ENCODE measurements at regions not wholly inside any gene's neighbourhood (a gene's known extent, or its start where the extent isn't known, plus 50 kb on each side); places are given as distances from the start of the nearest gene placed in this dataset.

GRCh38 chr1:82114887-82115286 lies 314.2 kb downstream of the ADGRL2 start:
- Histone ChIP-seq H3K27me3 (ENCODE audit: control insufficient read depth, insufficient read depth, low read length) (no peaks in the 10 kb centered on the region), H3K4me1 (ENCODE audit: control insufficient read depth, insufficient read depth, low read length) (no peaks in the 10 kb centered on the region), H3K9me3 (replicated peaks; ENCODE audit: control insufficient read depth, low read depth, low read length) (no peaks in the 10 kb centered on the region), H3K36me3 (ENCODE audit: control insufficient read depth, insufficient read depth, low read length) (no peaks in the 10 kb centered on the region), H3K4me3 (ENCODE audit: low read length) (no peak overlapping the region), H3K27ac (ENCODE audit: low read length) (no peak overlapping the region)
- WGBS (ENCODE audit: insufficient coverage), result no CpG with 5 or more reads among the region's 4 CpGs
- no peak for DNase-seq

GRCh38 chr1:82110366-82111254 lies 309.9 kb downstream of the ADGRL2 start:
- Histone ChIP-seq H3K36me3 (ENCODE audit: control insufficient read depth, insufficient read depth, low read length) (no peaks in the 10 kb centered on the region), H3K27ac (ENCODE audit: low read length) (no peak overlapping the region), H3K9me3 (replicated peaks; ENCODE audit: control insufficient read depth, low read depth, low read length) (no peaks in the 10 kb centered on the region), H3K27me3 (ENCODE audit: control insufficient read depth, insufficient read depth, low read length) (no peaks in the 10 kb centered on the region), H3K4me1 (ENCODE audit: control insufficient read depth, insufficient read depth, low read length) (no peaks in the 10 kb centered on the region), H3K4me3 (ENCODE audit: low read length) (no peak overlapping the region)
- WGBS (ENCODE audit: insufficient coverage), result no CpG with 5 or more reads among the region's 4 CpGs
- DNase-seq, result peak; percentile 78

- no peaks in the 10 kb centered on the region for H3K4me1 ChIP-seq (ENCODE audit: control insufficient read depth, insufficient read depth, low read length)
- no peaks in the 10 kb centered on the region for H3K27me3 ChIP-seq (ENCODE audit: control insufficient read depth, insufficient read depth, low read length)
- no peak overlapping the region for H3K27ac ChIP-seq (ENCODE audit: low read length)
- WGBS (ENCODE audit: insufficient coverage), result 80% methylated on average over 1 of the region's 3 CpGs
- H3K36me3 ChIP-seq (ENCODE audit: control insufficient read depth, insufficient read depth, low read length), result no peaks in the 10 kb centered on the region
- H3K4me3 ChIP-seq (ENCODE audit: low read length), result no peak overlapping the region
- no peak for DNase-seq
- H3K9me3 ChIP-seq (replicated peaks; ENCODE audit: control insufficient read depth, low read depth, low read length), result no peaks in the 10 kb centered on the region
These were observed 308.1 kb downstream of the ADGRL2 start for GRCh38 chr1:82108843-82109242.

GRCh38 chr1:82106672-82107071 lies 305.9 kb downstream of the ADGRL2 start:
- Histone ChIP-seq H3K27ac (ENCODE audit: low read length) (no peak overlapping the region), H3K36me3 (ENCODE audit: control insufficient read depth, insufficient read depth, low read length) (no peaks in the 10 kb centered on the region), H3K27me3 (ENCODE audit: control insufficient read depth, insufficient read depth, low read length) (no peaks in the 10 kb centered on the region), H3K4me1 (ENCODE audit: control insufficient read depth, insufficient read depth, low read length) (no peaks in the 10 kb centered on the region), H3K9me3 (replicated peaks; ENCODE audit: control insufficient read depth, low read depth, low read length) (no peaks in the 10 kb centered on the region), H3K4me3 (ENCODE audit: low read length) (no peak overlapping the region)
- DNase-seq, result no peak
- WGBS (ENCODE audit: insufficient coverage), result no CpG with 5 or more reads among the region's 1 CpG

GRCh38 chr1:82099170-82099569 lies 298.4 kb downstream of the ADGRL2 start:
- no peak overlapping the region for H3K27ac ChIP-seq (ENCODE audit: low read length)
- H3K9me3 ChIP-seq (replicated peaks; ENCODE audit: control insufficient read depth, low read depth, low read length), result no peaks in the 10 kb centered on the region
- no peaks in the 10 kb centered on the region for H3K36me3 ChIP-seq (ENCODE audit: control insufficient read depth, insufficient read depth, low read length)
- no peak overlapping the region for H3K4me3 ChIP-seq (ENCODE audit: low read length)
- WGBS (ENCODE audit: insufficient coverage), result no CpG with 5 or more reads among the region's 1 CpG
- no peak for DNase-seq
- no peaks in the 10 kb centered on the region for H3K27me3 ChIP-seq (ENCODE audit: control insufficient read depth, insufficient read depth, low read length)
- no peaks in the 10 kb centered on the region for H3K4me1 ChIP-seq (ENCODE audit: control insufficient read depth, insufficient read depth, low read length)

- 92% methylated on average over 2 of the region's 2 CpGs for WGBS (ENCODE audit: insufficient coverage)
- no peak for DNase-seq
These were observed 293.4 kb downstream of the ADGRL2 start for GRCh38 chr1:82094136-82094535.

GRCh38 chr1:82091729-82092128 lies 291.0 kb downstream of the ADGRL2 start:
- H3K36me3 ChIP-seq (ENCODE audit: control insufficient read depth, insufficient read depth, low read length), result no peaks in the 10 kb centered on the region
- no peaks in the 10 kb centered on the region for H3K4me1 ChIP-seq (ENCODE audit: control insufficient read depth, insufficient read depth, low read length)
- WGBS (ENCODE audit: insufficient coverage), result no CpG with 5 or more reads among the region's 2 CpGs
- no peak overlapping the region for H3K27ac ChIP-seq (ENCODE audit: low read length)
- H3K9me3 ChIP-seq (replicated peaks; ENCODE audit: control insufficient read depth, low read depth, low read length), result no peaks in the 10 kb centered on the region
- H3K4me3 ChIP-seq (ENCODE audit: low read length), result no peak overlapping the region
- H3K27me3 ChIP-seq (ENCODE audit: control insufficient read depth, insufficient read depth, low read length), result no peaks in the 10 kb centered on the region
- no peak for DNase-seq

More at GRCh38 chr1:82094136-82094535, 293.4 kb downstream of the ADGRL2 start:
- Histone ChIP-seq H3K27me3 (ENCODE audit: control insufficient read depth, insufficient read depth, low read length) (no peaks in the 10 kb centered on the region), H3K4me3 (ENCODE audit: low read length) (no peak overlapping the region), H3K4me1 (ENCODE audit: control insufficient read depth, insufficient read depth, low read length) (no peaks in the 10 kb centered on the region), H3K27ac (ENCODE audit: low read length) (no peak overlapping the region), H3K36me3 (ENCODE audit: control insufficient read depth, insufficient read depth, low read length) (no peaks in the 10 kb centered on the region), H3K9me3 (replicated peaks; ENCODE audit: control insufficient read depth, low read depth, low read length) (no peaks in the 10 kb centered on the region)

- Histone ChIP-seq H3K4me1 (ENCODE audit: control insufficient read depth, insufficient read depth, low read length) (no peaks in the 10 kb centered on the region), H3K36me3 (ENCODE audit: control insufficient read depth, insufficient read depth, low read length) (no peaks in the 10 kb centered on the region), H3K27ac (ENCODE audit: low read length) (no peak overlapping the region), H3K4me3 (ENCODE audit: low read length) (no peak overlapping the region), H3K9me3 (replicated peaks; ENCODE audit: control insufficient read depth, low read depth, low read length) (no peaks in the 10 kb centered on the region), H3K27me3 (ENCODE audit: control insufficient read depth, insufficient read depth, low read length) (no peaks in the 10 kb centered on the region)
- DNase-seq, result peak; percentile 46
- WGBS (ENCODE audit: insufficient coverage), result no CpG with 5 or more reads among the region's 3 CpGs
These were observed 290.5 kb downstream of the ADGRL2 start for GRCh38 chr1:82091265-82091664.

GRCh38 chr1:82090104-82090503 lies 289.4 kb downstream of the ADGRL2 start:
- WGBS (ENCODE audit: insufficient coverage), result no CpG with 5 or more reads among the region's 1 CpG
- Histone ChIP-seq H3K4me3 (ENCODE audit: low read length) (no peak overlapping the region), H3K27me3 (ENCODE audit: control insufficient read depth, insufficient read depth, low read length) (no peaks in the 10 kb centered on the region), H3K36me3 (ENCODE audit: control insufficient read depth, insufficient read depth, low read length) (no peaks in the 10 kb centered on the region), H3K27ac (ENCODE audit: low read length) (no peak overlapping the region), H3K4me1 (ENCODE audit: control insufficient read depth, insufficient read depth, low read length) (no peaks in the 10 kb centered on the region), H3K9me3 (replicated peaks; ENCODE audit: control insufficient read depth, low read depth, low read length) (no peaks in the 10 kb centered on the region)
- DNase-seq, result no peak

GRCh38 chr1:82086739-82087138 lies 286.0 kb downstream of the ADGRL2 start:
- Histone ChIP-seq H3K27me3 (ENCODE audit: control insufficient read depth, insufficient read depth, low read length) (no peaks in the 10 kb centered on the region), H3K36me3 (ENCODE audit: control insufficient read depth, insufficient read depth, low read length) (no peaks in the 10 kb centered on the region), H3K9me3 (replicated peaks; ENCODE audit: control insufficient read depth, low read depth, low read length) (no peaks in the 10 kb centered on the region), H3K27ac (ENCODE audit: low read length) (no peak overlapping the region), H3K4me1 (ENCODE audit: control insufficient read depth, insufficient read depth, low read length) (no peaks in the 10 kb centered on the region), H3K4me3 (ENCODE audit: low read length) (no peak overlapping the region)
- no peak for DNase-seq
- WGBS (ENCODE audit: insufficient coverage), result 50% methylated on average over 2 of the region's 2 CpGs

All from muscle of leg (tissue), 3 donors.